PC-3 (cell line): ENCODE measurements at regions not wholly inside any gene's neighbourhood (a gene's known extent, or its start where the extent isn't known, plus 50 kb on each side); places are given as distances from the start of the nearest gene placed in this dataset.

ENCODE experiments used
- CTCF ChIP-seq: fragments of 300-600 bp; sonication (generic); conservative IDR thresholded peaks from 2 replicates; pipeline ENCODE4 v1.5.1; 2017; ENCODE audit warnings: antibody characterized with exemption, low read depth, mild to moderate bottlenecking, low read length
- EZH2 ChIP-seq: fragments of 300-600 bp; sonication (generic); IDR thresholded peaks from one replicate; pipeline ENCODE4 v1.6.1; 2017; ENCODE audit warnings: antibody characterized with exemption, mild to moderate bottlenecking, low read length; ENCODE audit not compliant: unreplicated experiment
- EZH2phosphoT487 ChIP-seq: fragments of 300-600 bp; sonication (generic); IDR thresholded peaks from 2 replicates; pipeline ENCODE4 v1.6.1; 2018; ENCODE audit warnings: mild to moderate bottlenecking, antibody characterized with exemption, low read length, borderline replicate concordance

GRCh38 chr3:159472611-159473010 is 516.0 kb upstream of the IL12A start:
- TF ChIP-seq CTCF (no peak), EZH2 (no peak), EZH2phosphoT487 (no peak)
